Astrocyte (in vitro differentiated cells and primary cell): ENCODE measurements at regions not wholly inside any gene's neighbourhood (a gene's known extent, or its start where the extent isn't known, plus 50 kb on each side); places are given as distances from the start of the nearest gene placed in this dataset.

Experiments
- CTCF ChIP-seq: IDR thresholded peaks from 2 replicates; pipeline ENCODE4 v1.5.1; 2011; ENCODE audit warnings: low read depth, mild to moderate bottlenecking, inconsistent platforms, low read length, moderate library complexity; ENCODE audit not compliant: insufficient read depth
- EZH2 ChIP-seq: IDR thresholded peaks from 2 replicates; pipeline ENCODE4 v1.6.1; 2012; ENCODE audit warnings: mild to moderate bottlenecking, low read length, inconsistent platforms; ENCODE audit not compliant: insufficient read depth

GRCh38 chr1:64318428-64318827 is 115.0 kb downstream of the UBE2U start:
- no peak for TF ChIP-seq CTCF
- TF ChIP-seq EZH2 = no peak
